GM04504 (cell line): ENCODE measurements at regions not wholly inside any gene's neighbourhood (a gene's known extent, or its start where the extent isn't known, plus 50 kb on each side); places are given as distances from the start of the nearest gene placed in this dataset.

Source experiments
- DNase-seq: peaks from one replicate; pipeline ENCODE4 v3.0.0-alpha.2; 2012; ENCODE audit warnings: low read depth

DNA sequence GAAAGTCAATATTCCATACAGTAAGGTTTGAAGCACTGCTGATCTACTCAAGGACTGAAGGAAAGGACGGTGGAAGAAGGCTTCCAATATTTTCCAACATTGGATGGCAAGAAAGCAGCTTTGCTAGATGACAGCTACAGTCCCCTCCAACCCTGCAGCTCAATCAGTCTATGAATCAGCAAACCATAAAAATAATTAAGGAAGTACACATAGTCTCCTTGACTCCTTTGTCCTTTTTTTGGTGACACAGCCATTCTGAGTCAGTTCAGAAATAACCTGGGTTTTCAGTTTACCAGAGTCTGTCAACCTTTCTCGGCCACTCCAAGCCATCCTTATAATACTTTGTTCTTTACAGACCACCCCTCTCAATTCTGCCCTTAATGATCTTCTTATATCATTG lies 232.5 kb downstream of the IBTK start:
- DNase-seq: no peak

DNA sequence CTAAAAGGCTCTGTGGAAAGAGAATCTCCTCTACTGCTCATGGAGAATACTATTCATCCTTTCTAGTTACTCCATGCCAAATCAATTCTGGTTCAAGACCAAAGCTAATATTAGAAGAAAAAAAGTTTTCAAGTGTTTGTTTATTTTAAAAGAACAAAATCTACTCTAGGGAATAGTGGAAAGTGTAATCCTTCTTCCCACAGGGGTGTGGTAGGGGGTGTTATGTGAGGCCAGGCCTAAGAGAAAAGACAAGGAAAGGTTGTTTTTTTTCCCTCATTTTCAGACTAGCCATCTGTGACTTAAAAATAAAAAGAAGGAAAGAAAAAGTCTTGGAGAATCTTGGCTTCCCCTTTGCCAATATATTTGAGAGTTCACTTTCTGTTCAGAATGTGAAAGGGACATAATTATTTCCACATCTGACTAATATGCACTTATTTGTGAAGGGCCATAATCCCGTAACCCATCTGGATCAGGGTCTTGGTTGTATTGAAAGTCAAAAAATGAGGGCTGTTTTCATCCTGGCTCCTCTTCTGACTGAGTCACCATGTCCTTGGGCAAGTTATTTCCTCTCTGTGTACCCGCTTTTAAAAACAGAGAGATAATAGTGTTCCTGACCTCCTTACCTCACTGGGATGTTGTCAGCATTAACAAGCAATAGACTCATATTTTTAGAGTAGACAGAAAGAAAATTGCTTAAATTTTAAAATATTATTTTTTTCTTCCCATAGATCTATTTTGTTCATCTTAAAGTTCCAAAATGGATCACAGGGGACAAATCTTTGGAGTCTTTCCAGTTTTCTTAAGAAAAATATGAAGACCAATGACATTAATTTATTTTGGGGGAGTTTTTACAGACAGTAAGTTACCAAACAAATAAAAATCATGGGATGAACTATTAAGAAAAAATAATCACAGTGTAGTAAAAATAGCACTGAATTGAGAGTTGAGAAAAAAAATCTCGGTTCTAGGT lies 233.7 kb downstream of the IBTK start:
- DNase-seq: no peak

DNA sequence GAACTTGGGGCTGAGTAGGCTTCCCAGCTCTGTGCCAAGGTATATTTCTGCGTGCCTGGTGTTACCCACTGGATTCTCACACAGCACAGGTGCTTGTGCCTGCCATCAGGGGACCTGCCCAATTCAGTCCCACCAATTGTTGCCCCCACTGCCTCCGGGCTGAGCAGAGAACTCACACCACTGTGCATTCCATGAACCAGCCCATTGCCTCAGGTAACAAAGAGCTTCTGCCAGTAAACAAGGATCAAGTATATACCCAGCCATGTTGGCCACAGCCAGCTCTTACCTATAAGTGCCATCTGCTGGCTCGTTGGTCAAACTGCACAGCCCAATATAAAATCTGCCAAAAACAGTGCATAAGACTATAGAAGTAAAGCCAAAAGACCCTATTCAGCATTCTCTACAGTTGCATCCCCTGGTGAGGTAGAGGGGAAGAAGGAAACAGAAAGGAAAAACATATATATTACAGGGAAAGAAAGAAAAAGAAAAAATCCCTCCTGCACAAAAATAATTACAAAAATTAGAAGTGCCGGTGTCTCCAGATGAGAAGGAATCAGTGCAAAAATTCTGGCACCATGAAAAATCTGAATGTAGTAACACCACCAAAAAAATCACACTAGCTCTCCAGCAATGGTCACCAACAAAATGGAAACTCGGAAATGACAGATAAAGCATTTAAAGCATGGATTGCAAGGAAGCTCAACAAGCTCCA lies 241.4 kb downstream of the IBTK start:
- DNase-seq: no peak

DNA sequence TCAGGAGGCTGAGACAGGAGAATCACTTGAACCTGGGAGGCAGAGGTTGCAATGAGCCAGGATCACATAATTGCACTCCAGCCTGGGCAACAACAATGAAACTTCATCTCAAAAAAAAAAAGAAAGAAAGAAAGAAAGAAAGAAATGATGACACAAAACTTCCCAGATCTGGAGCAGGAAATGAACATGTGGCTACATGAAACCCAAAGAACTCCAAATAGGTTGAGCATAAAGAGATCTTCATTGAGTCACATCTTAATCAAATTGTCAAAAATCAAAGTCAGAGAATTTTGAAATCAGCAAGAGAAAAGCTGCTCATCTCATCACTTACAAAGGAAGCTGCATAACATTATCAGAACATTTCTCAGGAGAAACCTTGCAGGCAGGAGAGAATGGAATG lies 247.0 kb downstream of the IBTK start:
- no peak for DNase-seq

DNA sequence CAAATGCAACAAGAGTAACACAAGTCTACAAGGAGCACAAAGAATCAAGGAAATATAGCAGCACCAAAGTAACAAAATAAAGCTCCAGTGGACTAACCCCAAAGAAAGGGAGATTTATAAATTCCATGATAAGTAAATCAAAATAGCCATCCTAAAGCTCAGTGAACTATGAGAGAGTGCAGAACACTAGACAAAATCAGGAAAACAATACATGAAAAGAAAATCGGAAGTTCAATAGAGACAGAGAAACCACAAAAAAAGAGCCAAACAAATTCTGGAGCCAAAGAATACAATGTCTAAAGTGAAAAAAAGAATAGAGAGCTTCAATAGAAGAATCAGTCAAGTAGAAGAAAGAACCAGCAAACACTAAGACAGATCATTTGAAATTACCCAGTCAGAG lies 247.3 kb upstream of the TENT5A start:
- DNase-seq: no peak

DNA sequence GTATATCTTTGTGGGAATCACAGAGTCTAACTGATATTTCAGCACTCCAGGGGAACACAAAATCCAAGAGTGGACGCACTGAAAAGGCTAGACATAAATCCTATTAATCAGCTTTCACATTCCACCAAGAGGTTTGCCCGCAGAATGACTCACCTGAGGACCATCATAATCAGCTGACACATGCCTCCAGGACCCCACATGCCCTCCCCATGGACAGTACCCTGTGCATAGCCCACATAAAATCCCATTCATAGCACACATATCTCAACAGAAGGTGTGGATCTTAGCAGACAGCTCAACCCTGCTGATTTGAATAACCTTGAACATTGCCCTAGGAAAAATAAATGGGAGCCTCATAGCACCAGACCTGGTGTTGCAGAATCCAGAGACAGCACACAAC lies 246.8 kb upstream of the TENT5A start:
- no peak for DNase-seq

DNA sequence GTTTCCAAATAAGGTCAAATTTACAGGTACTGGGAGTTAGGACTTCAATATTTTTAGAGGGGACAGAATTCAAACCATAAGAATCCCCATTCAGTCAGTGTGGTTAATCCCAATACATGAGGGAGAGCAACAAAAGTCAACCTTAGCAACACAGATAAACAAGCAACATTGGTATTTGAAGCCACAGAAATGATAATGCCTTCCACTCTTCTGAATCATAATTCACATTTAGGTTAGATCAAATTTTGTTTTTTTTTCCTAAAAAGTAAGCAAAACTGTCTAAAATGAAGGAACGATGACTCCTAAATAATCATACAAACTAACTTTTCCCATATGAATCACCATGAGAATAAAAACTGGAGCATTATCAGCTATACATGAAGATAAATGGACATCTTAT lies 246.0 kb upstream of the TENT5A start:
- DNase-seq: no peak

DNA sequence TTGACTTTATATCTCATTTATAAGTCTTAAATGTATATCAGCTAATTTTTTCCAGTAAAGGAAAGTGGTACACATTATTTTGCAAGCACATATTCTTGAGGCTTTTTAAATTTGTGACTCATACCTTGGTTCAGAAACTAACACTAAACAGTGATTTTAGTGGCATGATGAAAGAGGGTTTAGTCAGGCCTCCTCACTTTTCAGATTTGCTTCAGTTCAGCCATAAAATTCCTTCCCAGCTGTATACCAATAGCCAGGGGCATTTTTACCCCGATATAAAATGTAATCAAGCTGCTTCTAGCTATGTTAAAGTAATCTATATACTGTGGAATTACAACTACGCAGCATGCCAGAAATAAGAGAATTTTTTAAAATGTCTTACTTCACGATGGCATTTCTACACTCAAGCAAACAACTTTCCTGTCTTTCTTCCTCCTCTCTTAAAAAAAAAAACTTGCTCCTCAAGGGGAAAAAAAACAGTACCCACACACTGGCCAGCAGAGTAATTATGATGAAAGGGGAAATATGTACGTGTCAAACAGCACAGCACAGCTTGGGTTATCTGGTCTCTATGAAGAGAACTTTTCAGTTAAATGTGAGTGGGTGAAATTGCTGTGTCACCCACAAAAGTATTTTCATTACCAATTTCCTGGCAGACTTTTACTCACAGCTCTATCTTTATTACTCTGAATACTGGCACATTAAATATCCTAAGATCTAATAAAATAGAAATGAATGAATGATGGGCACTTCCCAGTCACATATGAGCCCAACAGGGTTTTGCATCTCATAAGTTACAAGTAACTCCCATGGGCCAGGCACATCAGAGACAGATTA lies 244.8 kb upstream of the TENT5A start:
- DNase-seq: peak; percentile 80

DNA sequence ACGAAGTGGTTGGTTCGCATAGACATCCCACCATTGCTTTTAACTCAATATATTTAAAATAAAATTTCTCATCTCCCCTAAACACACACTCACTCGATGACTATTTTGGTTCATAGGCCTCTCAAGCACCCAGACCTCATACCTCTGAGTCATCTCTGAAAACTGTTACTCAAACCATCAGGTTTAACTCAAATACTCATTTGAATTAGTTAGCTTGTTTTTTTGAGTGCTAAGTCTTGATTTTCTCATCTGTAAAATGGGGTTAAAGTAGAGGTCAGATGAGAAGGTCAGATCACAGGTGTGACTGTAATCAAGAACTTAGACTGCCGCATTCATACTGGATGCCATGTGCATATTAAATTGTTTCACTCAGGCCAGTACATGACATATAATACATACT lies 243.9 kb upstream of the TENT5A start:
- no peak for DNase-seq

DNA sequence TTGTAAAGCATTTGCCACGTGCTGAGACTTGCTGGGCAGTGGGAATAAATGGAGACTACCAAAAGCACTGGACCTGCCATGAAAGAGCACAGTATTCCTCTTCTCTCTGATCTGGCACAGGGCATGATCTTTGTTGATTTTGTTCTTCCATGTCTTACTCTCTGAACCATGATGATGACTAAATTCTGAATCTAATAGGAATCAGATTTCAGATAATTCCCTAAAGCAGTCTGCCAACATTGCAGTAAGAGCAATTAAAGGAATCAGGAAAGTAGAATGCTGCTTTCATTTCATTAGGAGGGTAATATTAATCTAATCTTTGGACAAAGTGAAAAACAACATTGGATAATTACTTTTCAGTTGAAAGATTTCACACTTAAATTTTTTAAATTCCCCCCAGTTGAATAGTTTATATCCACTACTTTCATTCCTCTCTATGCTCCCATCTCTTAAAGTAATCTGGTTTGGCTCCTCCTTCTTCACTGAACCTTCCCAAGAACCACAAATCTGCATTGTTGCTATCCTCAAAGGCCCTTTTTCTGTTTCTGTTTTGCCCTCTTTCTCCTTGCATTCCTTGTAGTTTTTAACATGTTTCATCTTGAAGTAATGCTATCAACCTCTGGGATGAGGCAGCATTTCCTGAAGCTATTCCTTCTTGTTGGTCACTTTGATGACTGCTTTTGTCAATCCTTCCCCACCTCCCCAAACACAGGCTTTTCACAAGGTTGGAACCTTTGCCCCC lies 243.2 kb upstream of the TENT5A start:
- DNase-seq: no peak

DNA sequence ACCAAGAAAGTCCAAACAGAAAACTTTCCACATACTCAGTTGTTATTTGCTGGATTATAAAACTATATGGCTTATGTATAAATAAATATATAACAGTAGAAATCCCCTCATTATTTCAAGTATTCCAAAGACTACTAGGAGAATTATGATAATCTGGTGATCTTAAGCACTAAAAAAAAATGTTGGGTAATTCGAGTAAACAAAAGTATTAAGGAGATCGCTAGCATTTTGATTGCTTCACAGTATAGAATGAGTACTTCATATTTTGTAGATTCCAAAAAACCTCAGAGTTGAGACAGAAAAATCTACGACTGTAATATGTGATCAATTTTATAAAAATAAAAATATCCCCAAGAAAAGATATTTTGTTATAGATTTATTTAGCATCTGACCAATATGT lies 236.4 kb upstream of the TENT5A start:
- DNase-seq: no peak

DNA sequence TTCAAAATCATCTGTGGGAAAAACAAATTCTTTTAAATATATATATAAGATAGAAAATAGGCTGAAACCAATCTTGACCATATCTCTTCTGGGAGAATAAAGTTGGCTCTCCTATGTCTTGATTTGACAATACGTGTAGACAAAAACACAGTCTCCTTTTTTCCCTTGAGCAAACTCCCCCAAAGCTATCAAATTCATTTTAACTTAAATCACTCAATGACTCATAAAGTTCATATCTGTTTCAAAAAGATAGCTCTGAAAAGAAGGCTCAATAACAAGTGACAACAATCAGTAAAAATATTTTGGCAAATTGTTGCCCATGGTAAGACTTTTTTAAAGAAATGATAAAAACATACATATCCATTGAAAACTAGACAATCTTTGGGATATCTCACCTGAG lies 236.0 kb upstream of the TENT5A start:
- no peak for DNase-seq

DNA sequence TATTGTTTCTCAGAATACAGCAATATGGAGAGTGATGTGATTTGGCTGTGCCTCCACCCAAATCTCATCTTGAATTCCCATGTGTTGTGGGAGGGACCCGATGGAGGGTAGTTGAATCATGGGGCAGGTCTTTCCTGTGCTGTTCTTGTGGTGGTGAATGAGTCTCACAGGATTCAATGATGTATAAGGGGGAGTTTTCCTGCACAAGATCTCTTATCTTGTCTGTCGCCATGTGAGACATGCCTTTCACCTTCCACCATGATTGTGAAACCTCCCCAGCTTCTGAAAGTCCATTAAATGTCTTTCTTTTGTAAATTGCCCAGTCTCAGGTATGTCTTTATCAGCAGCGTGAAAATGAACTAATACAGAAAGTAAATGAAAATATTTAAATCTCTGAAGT lies 234.8 kb upstream of the TENT5A start:
- no peak for DNase-seq

DNA sequence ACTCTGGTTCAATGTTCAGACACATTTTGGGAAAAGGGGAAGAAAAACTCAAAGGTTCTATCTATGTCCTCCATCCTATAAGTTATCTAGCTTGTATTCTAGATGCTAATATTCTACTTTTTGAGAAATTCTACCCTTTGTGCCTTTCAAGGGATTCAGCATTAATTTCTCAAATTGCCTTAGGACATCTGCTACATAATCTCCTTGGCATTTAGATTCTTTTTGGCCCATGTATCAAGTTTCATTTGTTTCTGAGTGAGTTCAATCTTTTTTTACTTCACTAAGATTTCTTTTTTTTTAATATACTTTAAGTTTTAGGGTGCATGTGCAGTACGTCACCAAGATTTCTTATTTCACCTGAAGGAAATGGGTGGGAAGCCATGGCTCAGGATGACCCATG lies 232.7 kb upstream of the TENT5A start:
- no peak for DNase-seq

DNA sequence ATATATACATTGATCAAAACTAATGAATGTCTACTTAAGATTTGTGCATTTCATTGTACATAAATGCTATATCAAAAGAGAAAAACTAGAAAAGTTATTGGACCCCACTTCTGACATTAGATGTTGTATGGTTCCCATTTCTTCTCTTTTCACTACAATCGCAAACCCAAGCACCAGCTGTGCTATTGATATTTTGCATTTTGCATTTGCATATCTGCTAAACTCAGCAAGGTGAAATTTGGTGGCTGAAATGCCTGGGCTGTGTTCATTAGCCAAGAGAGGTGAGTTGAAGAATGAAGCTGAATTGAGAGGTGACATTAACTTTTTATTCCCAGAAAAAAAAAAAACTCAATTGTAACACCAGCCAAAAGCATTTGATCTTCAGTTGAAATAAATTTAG lies 232.1 kb upstream of the TENT5A start:
- DNase-seq: no peak

DNA sequence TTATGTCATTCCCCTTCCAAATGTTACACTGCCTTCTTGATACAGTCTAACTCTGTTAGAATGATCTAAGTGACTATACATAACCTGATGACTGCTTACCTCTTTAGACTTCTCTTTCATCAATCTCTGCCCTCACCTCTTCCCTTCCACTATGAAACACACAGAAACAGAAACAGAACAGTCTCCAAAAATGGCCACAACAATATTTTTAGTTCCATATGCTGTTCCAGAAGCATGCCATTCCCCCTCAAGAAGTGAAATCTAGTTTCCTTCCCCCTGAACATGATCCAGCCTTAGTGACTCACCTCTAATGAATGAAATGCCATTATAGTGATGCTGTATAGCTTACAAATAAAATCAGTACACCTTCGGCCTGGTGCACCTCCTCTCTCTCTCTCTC lies 229.3 kb upstream of the TENT5A start:
- DNase-seq: no peak

DNA sequence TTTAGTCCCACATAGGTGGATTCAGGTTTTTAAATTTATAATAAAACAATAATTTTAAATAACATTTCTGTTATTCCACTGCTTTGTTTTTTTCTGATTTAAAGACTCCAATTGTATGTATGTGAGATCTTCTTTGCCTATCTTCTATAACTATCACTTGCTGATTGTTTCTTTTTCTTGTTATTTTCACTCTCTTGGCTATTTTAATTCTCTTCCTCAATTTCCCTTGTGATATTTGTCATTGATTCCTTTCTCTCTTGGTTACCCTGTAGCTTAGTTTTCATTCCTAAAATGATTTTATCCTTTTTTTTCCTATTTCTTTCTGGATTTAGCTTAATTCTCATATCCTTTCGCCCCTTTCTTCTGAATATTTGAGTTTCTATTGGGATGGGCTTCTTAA lies 227.3 kb upstream of the TENT5A start:
- DNase-seq: no peak

DNA sequence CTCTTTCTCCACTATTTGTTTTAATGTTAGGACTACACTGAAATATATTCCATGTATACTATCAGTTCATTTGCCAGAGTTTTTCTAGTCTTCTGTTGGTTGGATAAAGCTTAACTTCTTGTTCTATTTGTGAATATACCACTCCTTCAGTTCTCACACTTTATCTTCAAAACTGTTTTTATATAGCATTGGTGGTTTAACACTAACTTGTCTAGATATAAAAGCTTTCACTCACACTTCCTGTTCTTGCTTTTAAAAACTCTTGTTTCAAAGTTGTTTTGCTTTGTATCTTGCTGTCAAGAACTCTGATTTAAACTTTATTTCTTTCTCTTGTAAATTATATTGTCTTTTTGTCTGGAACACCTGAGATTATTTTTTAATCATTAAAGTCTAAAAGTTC lies 226.8 kb upstream of the TENT5A start:
- DNase-seq: no peak

DNA sequence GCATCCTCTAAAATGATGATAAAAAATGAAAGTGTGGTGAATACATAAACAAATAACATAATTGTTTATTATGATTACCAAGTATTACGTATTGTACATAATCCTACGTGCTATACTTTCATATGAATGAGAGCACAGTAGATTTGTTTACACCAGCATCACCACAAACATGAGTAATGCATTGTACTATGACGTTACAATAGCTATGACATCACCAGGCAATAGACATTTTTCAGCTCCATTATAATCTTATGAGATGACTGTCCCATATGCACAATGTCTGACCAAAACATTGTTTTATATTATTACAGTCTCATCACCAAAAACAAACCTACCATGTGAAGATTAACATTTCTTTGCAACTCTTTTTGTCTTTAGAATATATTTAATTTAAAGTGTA lies 225.7 kb upstream of the TENT5A start:
- no peak for DNase-seq

DNA sequence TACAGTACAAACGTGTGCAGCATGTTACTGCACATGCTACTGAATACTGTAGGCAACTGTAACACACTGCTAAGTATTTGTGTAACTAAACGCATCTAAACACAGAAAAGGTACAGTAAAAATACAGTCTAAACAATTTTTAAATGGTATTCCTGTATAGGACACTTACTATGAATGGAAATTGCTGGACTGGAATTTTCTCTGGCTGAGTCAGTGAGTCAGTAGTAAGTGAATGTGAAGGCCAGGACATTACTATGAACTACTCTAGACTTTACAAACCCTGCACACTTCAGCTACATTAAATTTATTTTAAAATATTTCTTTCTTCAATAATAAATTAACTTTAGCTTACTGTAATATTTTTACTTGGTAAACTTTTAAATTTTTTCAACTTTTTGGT lies 225.0 kb upstream of the TENT5A start:
- DNase-seq: no peak

DNA sequence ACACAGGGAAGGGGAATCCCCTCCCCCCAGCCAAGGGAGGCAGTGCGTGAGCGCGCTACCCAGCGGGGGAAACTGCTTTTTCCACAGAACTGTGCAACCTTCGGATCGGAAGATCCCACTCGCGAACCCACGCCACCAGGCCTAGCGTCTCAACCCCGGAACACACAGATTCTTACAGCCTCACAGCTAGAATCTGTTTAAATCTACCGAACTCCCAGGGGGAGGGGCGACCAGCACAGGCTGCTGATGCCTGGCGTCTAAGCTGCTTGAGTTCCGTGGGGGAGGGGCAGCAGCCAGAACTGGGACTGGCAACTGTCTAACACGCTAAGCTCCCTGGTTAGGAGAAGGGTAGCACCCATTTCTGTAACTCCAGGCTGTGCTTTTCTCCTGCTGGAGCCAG lies 217.3 kb upstream of the TENT5A start:
- DNase-seq: no peak

DNA sequence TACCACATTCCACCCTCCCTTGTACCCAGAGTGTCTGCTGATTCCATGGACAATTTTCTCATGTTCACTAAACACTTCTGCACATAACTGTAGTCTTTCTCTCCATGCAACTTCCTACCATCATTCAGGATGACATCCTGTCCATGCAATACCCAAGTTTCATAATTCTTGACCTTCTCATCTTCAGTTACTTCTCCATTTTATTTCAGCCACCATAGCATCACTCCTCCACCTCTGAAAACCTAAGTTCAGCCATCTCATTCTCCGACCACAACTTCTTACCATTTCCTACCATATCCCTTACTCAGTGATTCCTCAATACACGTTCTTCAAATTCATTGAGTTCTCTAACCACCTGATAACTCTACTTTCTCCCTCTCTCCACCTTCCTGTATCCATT lies 216.5 kb upstream of the TENT5A start:
- no peak for DNase-seq
